HG02798 (cell line): ENCODE measurements at regions not wholly inside any gene's neighbourhood (a gene's known extent, or its start where the extent isn't known, plus 50 kb on each side); places are given as distances from the start of the nearest gene placed in this dataset.
"Not testable (repeated sequence)": the region's sequence is repeated elsewhere in the genome, so short reads cannot be mapped to it uniquely, and the experiment has no call there.

Experiments used
- ATAC-seq: cut with Tn5 transposase; IDR thresholded peaks from one replicate; pipeline ENCODE4 v1.9.1; 2021; ENCODE audit warnings: mild to moderate bottlenecking; ENCODE audit not compliant: unreplicated experiment, poor library complexity

GRCh38 chr2:111584950-111585349 lies 299.0 kb downstream of the ANAPC1 start:
- not testable (repeated sequence) for ATAC-seq

GRCh38 chr2:111586014-111586413 lies 298.0 kb downstream of the ANAPC1 start:
- ATAC-seq = not testable (repeated sequence)

GRCh38 chr2:111595072-111595471 lies 288.9 kb downstream of the ANAPC1 start:
- not testable (repeated sequence) for ATAC-seq

- not testable (repeated sequence) for ATAC-seq
Observed at GRCh38 chr2:111596808-111597705, 286.9 kb downstream of the ANAPC1 start.

- not testable (repeated sequence) for ATAC-seq
Observed at GRCh38 chr2:111598944-111599343, 285.0 kb downstream of the ANAPC1 start.

- ATAC-seq = not testable (repeated sequence)
Observed at GRCh38 chr2:111602259-111602658, 281.7 kb downstream of the ANAPC1 start.

- not testable (repeated sequence) for ATAC-seq
Observed at GRCh38 chr2:111605798-111606197, 278.2 kb downstream of the ANAPC1 start.

GRCh38 chr2:111606632-111607031 lies 277.4 kb downstream of the ANAPC1 start:
- not testable (repeated sequence) for ATAC-seq

- ATAC-seq = not testable (repeated sequence)
Observed at GRCh38 chr2:111609146-111609844, 274.7 kb downstream of the ANAPC1 start.

- not testable (repeated sequence) for ATAC-seq
Observed at GRCh38 chr2:111610035-111610434, 274.0 kb downstream of the ANAPC1 start.

- no peak for ATAC-seq
Observed at GRCh38 chr2:111616651-111617218, 267.3 kb downstream of the ANAPC1 start.

GRCh38 chr2:111617299-111618225 lies 266.4 kb downstream of the ANAPC1 start:
- no peak for ATAC-seq

GRCh38 chr2:111618226-111618977 lies 265.6 kb downstream of the ANAPC1 start:
- no peak for ATAC-seq

GRCh38 chr2:111618978-111619902 lies 264.8 kb downstream of the ANAPC1 start:
- ATAC-seq = no peak

GRCh38 chr2:111620281-111620680 lies 263.7 kb downstream of the ANAPC1 start:
- ATAC-seq = no peak

- ATAC-seq = no peak
Observed at GRCh38 chr2:111622859-111623258, 261.1 kb downstream of the ANAPC1 start.

GRCh38 chr2:111623380-111623779 lies 260.6 kb downstream of the ANAPC1 start:
- ATAC-seq = no peak
